ENCODE measurements at regions not wholly inside any gene's neighbourhood (a gene's known extent, or its start where the extent isn't known, plus 50 kb on each side); places are given as distances from the start of the nearest gene placed in this dataset.

GRCh38 chr20:6654513-6655252 is 112.8 kb upstream of the BMP2 start:
- intact Hi-C loops (cut with DNase I; ENCODE audit: low total_unique reads): no loop called here
- no peak overlapping the region for H3K4me3 ChIP-seq
- no peak for TF ChIP-seq POLR2A (IDR thresholded peaks at IDR 0.05)
- H3K27ac ChIP-seq: no peak overlapping the region
- H3K36me3 ChIP-seq: no peaks in the 10 kb centered on the region
- no peaks in the 10 kb centered on the region for H3K27me3 ChIP-seq (replicated peaks in 1 of 7)
- peaks cover 0 to under 1% (median 0%) of the 10 kb centered on the region in 8 donors for H3K9me3 ChIP-seq
- DNase-seq: no peak
- WGBS, 5 donors: 70 to 84% (median 75%) methylated on average over 10 of the region's 10 CpGs
- no peaks in the 10 kb centered on the region for H3K4me1 ChIP-seq

- Histone ChIP-seq H3K4me1 (no peaks in the 10 kb centered on the region), H3K4me3 (no peak overlapping the region), H3K27ac (no peak overlapping the region), H3K36me3 (no peaks in the 10 kb centered on the region), H3K9me3 (peaks cover 0 to 5% (median 0%) of the 10 kb centered on the region in 8 donors), H3K27me3 (replicated peaks in 1 of 7) (no peaks in the 10 kb centered on the region)
- no peak for TF ChIP-seq POLR2A (IDR thresholded peaks at IDR 0.05)
- TF ChIP-seq CTCF (IDR thresholded peaks at IDR 0.05 in 8 of 11, conservative IDR thresholded peaks at IDR 0.05 in 3 of 11): no peak
- no peak for TF ChIP-seq POLR2AphosphoS5 (IDR thresholded peaks at IDR 0.05)
- intact Hi-C loops (cut with DNase I; ENCODE audit: low total_unique reads): no loop called here
- 82 to 94% (median 92%) methylated on average over 3 of the region's 3 CpGs for WGBS, 5 donors
- no peak for DNase-seq
Observed at GRCh38 chr20:6651561-6651960, 115.9 kb upstream of the BMP2 start.

GRCh38 chr20:6651016-6651415 is 116.5 kb upstream of the BMP2 start:
- intact Hi-C loops (cut with DNase I; ENCODE audit: low total_unique reads): no loop called here
- Histone ChIP-seq H3K27me3 (replicated peaks in 1 of 7) (no peaks in the 10 kb centered on the region), H3K4me3 (no peak overlapping the region), H3K4me1 (no peaks in the 10 kb centered on the region), H3K27ac (no peak overlapping the region), H3K36me3 (no peaks in the 10 kb centered on the region), H3K9me3 (peaks cover 0 to 5% (median 0%) of the 10 kb centered on the region in 8 donors)
- WGBS, 5 donors: 80 to 92% (median 84%) methylated on average over 5 of the region's 5 CpGs
- TF ChIP-seq POLR2AphosphoS5 (IDR thresholded peaks at IDR 0.05) (no peak), CTCF (IDR thresholded peaks at IDR 0.05 in 8 of 11, conservative IDR thresholded peaks at IDR 0.05 in 3 of 11) (no peak), POLR2A (IDR thresholded peaks at IDR 0.05) (no peak)
- DNase-seq: no peak

DNA sequence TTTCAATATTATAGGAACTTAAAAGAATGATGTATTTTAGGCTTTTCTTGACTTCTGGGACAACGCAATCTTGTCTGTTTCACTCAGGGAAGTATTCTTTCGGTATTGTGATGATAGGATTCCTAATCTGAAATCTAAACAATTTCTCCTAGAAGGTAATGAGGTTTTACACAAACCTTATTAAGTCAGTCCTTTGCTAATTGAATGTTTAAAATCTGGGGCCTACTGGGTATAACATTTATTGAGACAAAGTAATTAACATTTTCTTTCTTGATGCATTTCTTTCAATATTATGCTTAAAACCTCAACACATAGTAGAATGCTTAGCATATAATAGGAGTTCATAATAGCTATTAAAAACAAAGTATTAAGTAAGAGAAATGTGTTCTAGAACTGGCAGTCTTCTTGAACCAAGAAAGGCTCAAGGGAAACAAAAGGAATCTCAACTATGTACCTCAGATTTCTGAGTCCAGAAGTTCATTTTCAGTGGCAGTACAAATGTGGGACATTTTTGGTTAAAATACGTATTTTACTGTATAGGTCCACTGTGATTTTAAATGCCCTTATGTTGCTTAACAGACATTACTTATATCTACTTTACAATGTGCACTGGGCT is 121.4 kb upstream of the BMP2 start:
- Histone ChIP-seq H3K27ac (no peak overlapping the region), H3K4me3 (no peak overlapping the region), H3K9me3 (peaks cover 0 to 5% (median 0%) of the 10 kb centered on the region in 8 donors), H3K36me3 (no peaks in the 10 kb centered on the region), H3K4me1 (peaks cover 0 to 6% (median 0%) of the 10 kb centered on the region in 6 donors), H3K27me3 (replicated peaks in 1 of 7) (no peaks in the 10 kb centered on the region)
- 87 to 99% (median 92%) methylated on average over 3 of the region's 3 CpGs for WGBS, 5 donors
- no peak for TF ChIP-seq CTCF (IDR thresholded peaks at IDR 0.05 in 8 of 11, conservative IDR thresholded peaks at IDR 0.05 in 3 of 11)
- no peak for TF ChIP-seq POLR2A (IDR thresholded peaks at IDR 0.05)
- no peak for TF ChIP-seq POLR2AphosphoS5 (IDR thresholded peaks at IDR 0.05)
- DNase-seq: no peak
- intact Hi-C loops (cut with DNase I; ENCODE audit: low total_unique reads): no loop called here

Data from spleen (tissue), 11 donors.